GM21825 (cell line): ENCODE measurements at regions not wholly inside any gene's neighbourhood (a gene's known extent, or its start where the extent isn't known, plus 50 kb on each side); places are given as distances from the start of the nearest gene placed in this dataset.

Experiments used
- ATAC-seq: cut with Tn5 transposase; IDR thresholded peaks from one replicate; pipeline ENCODE4 v1.9.1; 2021; ENCODE audit warnings: mild to moderate bottlenecking, moderate library complexity; ENCODE audit not compliant: unreplicated experiment

GRCh38 chr2:180385601-180386201 lies 378.6 kb upstream of the CWC22 start:
- ATAC-seq = no peak

GRCh38 chr2:180376066-180376465 lies 369.0 kb upstream of the CWC22 start:
- no peak for ATAC-seq

GRCh38 chr2:180374502-180375281 lies 367.6 kb upstream of the CWC22 start:
- no peak for ATAC-seq

GRCh38 chr2:180370511-180371205 lies 363.6 kb upstream of the CWC22 start:
- ATAC-seq = no peak

GRCh38 chr2:180368881-180369280 lies 361.8 kb upstream of the CWC22 start:
- no peak for ATAC-seq

DNA sequence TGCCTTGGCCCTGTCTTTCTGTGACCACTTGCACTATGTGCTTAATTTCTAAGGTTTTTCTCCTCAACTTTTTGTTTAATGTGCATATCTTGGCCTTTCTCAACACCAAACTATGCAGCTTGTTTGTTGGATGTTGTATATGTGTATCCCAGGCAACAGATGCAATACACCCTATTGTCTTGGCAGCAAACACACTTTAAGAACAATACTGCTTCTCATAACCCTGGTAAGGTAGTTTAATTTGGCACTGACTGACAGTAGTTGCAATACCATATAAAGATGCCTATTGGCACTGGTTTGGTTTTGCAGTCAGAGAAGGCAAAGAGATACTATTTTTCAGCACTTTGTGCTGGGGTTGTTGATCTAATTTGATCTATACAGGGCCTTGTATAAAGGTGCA lies 360.7 kb upstream of the CWC22 start:
- ATAC-seq = no peak

DNA sequence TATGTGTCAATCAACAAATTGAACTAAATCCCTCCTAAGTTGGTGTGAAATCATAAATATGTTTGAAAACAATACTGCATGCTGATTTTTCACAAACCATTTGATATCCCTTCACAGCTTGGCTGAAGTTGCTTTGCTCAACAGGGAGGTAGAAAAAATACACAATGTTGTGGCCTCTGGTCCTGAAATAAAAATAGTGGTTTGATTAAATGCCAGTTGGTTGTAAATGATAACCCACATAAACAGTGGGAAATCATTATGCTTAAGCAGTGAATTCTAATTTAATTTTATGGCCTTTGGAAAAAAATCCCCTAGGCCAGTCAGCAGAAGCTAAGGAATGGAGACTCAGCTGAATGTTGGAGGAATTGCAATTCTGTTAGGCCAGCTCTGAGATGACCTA lies 359.4 kb upstream of the CWC22 start:
- no peak for ATAC-seq

DNA sequence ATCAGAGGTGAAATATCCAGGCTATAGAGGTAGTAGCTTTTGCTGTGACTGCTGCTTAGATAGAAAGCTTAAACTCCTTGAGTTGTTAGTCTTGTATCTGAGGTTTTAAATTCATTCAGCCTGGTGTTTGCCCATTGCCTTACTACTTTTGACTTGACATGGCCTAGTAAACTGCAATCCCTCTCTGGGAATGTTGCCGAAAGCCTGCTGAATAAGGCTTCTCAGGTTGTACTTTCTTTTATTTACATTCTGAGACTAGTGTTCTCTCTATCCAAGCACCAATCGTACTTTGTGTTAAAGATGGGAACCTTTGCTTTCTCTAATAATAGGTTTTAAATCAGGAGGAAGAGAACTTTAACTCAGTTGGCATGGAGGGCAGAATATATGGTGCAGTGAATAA lies 357.6 kb upstream of the CWC22 start:
- ATAC-seq = no peak

DNA sequence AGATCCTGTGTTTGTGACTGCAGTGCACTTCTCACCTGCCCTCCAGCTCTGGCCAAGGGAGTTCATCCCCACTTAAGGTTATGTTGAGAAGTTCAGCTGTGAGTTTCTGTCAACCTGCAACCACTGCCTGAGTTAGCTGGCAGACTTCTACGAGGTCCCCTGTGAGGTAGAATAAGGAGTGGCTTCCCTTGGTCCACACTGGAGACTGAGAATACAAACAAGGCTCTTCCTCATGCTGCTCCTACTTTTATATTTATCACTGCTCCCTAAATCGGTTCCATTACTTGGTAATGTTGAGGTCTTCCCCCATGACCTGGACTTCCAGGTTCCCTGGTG lies 353.2 kb upstream of the CWC22 start:
- ATAC-seq = peak; percentile 43

DNA sequence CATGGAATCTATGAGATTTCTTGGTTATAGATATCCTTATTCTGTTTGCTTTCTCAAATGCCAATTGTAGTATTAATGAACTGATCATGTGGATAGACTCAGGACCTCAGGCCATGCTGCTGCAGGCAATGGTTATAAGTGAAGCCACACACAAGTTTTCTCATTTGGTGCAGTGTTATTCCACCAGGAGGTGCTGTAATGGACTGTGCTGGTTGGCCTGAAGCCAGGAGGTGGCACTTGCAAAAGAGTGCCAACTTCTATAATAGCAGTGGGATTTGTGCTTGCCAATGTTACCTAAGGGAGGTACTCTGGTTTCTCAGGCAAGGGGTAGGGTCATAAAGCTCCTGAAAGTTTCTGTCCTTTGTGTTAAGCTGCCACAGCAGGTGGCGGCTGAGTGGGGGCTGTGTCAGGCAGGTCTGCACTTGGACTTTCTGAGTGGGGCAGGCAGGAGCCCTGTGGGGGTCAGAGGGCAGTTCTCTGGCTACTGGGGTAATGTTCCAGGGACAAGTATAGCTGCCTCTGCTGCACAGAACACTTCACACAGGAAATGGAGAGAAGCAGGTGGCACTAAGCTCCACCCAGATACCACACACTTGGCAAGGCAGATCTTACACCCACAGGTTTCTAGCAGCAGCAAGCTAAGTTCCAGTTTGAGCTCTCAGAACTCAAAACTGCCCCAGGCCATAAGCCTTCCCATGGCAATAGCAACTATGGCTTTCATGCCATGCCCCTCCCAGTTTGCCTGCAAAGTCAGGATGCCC lies 352.6 kb upstream of the CWC22 start:
- peak; percentile 95 for ATAC-seq

DNA sequence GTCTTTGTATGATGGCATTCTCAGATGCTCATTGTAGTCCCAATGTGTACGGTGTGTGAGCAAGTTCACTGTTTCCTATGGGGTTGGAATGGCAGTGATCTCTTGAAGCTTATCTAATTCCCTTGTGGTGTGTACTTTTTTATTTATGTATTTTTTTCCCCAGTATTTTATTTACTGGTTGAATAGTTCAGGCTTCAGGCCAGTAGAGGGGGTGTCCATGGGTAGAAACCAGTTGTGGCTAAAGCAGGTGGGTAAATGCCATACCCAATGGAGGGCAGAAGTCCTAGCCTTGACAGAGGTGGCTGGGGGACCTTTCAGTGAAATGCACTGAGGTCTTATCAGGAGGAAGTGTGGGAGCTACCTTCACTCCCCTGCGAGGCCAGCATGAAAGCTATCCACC lies 351.4 kb upstream of the CWC22 start:
- no peak for ATAC-seq

DNA sequence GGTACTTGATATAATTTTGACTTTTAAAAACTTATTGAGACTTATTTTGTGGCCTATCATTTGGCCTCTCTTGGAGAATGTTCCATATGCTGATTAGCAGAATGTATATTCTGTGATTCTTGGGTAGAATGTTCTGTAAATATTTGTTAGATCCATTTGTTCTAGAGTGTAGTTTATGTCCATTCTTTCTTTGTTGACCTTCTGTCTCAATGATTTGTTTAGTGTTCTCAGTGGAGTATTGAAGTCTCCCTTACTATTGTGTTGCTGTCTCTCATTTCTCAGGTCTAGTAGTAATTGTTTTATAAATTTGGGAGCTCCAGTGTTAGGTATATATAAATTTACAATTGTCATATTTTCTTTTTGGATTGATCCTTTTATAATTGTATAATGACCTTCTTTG lies 349.6 kb upstream of the CWC22 start:
- ATAC-seq = no peak

- no peak for ATAC-seq
Measured at GRCh38 chr2:180352620-180353019, 345.5 kb upstream of the CWC22 start.

DNA sequence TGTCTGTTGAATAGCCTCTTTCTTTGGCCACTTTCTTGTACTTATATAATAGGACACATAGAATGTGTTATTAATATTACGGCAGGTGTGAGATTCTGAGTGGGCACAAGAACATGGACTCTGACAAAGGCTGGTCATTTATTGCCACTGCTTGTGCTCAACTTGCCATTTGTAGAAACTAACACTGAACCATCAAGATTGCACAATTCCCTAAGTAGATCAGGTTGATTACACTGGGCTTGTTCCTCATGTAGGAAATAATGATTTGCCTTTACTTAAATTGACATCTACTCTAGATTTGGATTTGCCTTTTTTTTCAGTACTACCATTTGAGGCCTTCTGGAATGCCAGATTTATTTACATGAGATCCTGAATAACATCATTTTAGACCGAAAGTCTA lies 342.7 kb upstream of the CWC22 start:
- ATAC-seq = no peak

- ATAC-seq = no peak
Measured at GRCh38 chr2:180343528-180344345, 336.6 kb upstream of the CWC22 start.

DNA sequence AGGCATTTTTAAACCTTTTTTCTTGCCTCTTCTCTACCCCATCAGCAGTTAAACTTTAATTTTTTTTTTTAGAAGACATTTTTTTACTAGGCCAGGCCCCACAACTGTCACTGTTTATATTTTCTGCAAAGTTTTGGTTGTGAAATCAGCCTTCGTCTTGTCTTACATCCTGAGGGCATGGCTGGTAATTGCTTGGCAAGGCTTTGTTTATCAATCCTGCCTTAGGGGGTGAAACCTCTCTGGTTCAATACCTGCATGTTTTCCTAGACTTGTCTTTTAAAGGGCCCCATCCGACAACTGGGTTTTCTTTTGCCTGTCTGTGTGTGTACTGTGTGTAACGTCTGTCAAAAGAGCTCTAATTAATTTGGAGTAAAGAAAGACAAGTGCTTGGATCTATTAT lies 330.0 kb upstream of the CWC22 start:
- no peak for ATAC-seq

GRCh38 chr2:180336550-180336949 lies 329.5 kb upstream of the CWC22 start:
- no peak for ATAC-seq

GRCh38 chr2:180334514-180334913 lies 327.4 kb upstream of the CWC22 start:
- ATAC-seq = peak; percentile 100

DNA sequence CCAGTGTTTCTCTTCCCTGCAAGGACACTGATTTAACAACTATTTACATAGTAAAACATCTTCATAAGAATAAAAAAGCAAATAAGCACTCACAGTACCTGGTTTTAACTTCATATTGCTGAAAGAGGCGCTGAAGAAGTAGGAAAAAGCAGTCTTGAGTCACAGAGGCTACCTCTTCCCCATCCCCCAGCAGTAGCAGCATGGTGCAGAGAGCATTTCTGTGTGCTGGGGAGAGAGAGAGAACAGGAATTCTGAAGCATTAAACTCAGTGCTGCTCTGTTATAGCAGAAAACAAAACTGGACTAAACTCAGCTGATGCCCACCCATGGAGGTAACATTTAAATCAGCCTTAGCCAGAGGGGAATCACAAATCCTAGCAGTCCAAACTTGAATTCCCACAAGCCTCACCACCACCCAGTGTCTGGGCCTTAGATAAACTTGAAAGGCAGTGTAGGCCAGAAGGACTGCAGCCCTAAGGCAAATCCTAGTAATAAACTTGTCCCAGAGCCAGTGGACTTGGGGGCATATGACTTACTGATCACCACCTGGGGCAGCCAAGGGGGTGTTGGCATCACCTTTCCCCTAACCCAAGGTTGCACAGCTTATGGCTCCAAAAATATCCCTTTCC lies 321.8 kb upstream of the CWC22 start:
- no peak for ATAC-seq

GRCh38 chr2:180327185-180327584 lies 320.1 kb upstream of the CWC22 start:
- no peak for ATAC-seq
